ENCODE measurements at regions not wholly inside any gene's neighbourhood (a gene's known extent, or its start where the extent isn't known, plus 50 kb on each side); places are given as distances from the start of the nearest gene placed in this dataset.

- FAIRE-seq (no peak), ATAC-seq (no peak), DNase-seq (ENCODE audit: low read depth in 1 of 2, low spot score in 1 of 2) (no peak)
- Histone ChIP-seq H3K4me3 (no peak overlapping the region), H3K9me3 (peaks cover 13% of the 10 kb centered on the region; the same call in 2 of the 3 replicates), H3K27ac (no peak overlapping the region), H3K4me1 (no peaks in the 10 kb centered on the region), H3K4me2 (no peak overlapping the region)
- 0% methylated on average over 1 of the region's 1 CpG for WGBS (ENCODE audit: missing lambda C conversion rate)
- ChIA-PET CTCF (no interaction called here), POLR2A (no interaction called here)
- TF ChIP-seq FOSL2 (IDR thresholded peaks at IDR 0.05), result no peak
- no peak for TF ChIP-seq FOSL2 (CRISPR knock-in tag; IDR thresholded peaks at IDR 0.05)
- no peak for TF ChIP-seq USF2 (IDR thresholded peaks at IDR 0.05)
- TF ChIP-seq POLR2AphosphoS2 (conservative IDR thresholded peaks at IDR 0.05; ENCODE audit: low read length), result no peak
- TF ChIP-seq, protein P1, sequence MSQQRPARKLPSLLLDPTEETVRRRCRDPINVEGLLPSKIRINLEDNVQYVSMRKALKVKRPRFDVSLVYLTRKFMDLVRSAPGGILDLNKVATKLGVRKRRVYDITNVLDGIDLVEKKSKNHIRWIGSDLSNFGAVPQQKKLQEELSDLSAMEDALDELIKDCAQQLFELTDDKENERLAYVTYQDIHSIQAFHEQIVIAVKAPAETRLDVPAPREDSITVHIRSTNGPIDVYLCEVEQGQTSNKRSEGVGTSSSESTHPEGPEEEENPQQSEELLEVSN (IDR thresholded peaks at IDR 0.05; ENCODE audit: borderline replicate concordance, low read depth), result no peak
- TF ChIP-seq, protein P2, sequence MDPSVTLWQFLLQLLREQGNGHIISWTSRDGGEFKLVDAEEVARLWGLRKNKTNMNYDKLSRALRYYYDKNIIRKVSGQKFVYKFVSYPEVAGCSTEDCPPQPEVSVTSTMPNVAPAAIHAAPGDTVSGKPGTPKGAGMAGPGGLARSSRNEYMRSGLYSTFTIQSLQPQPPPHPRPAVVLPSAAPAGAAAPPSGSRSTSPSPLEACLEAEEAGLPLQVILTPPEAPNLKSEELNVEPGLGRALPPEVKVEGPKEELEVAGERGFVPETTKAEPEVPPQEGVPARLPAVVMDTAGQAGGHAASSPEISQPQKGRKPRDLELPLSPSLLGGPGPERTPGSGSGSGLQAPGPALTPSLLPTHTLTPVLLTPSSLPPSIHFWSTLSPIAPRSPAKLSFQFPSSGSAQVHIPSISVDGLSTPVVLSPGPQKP (IDR thresholded peaks at IDR 0.05; ENCODE audit: low read depth, low read length), result no peak
- TF ChIP-seq RCOR1 (IDR thresholded peaks at IDR 0.05; ENCODE audit: low read depth, low read length), result no peak
- no peak for TF ChIP-seq RNF2 (IDR thresholded peaks at IDR 0.05; ENCODE audit: borderline replicate concordance, low read depth)
- no peak for TF ChIP-seq POLR2A (IDR thresholded peaks at IDR 0.05; ENCODE audit: low read length)
- no peak for TF ChIP-seq MAZ (IDR thresholded peaks at IDR 0.05; ENCODE audit: borderline replicate concordance, low read depth, low read length)
- no peak for TF ChIP-seq RARB (CRISPR knock-in tag; IDR thresholded peaks at IDR 0.05)
- TF ChIP-seq GATA3 (IDR thresholded peaks at IDR 0.05; ENCODE audit: borderline replicate concordance), result no peak
- no peak for TF ChIP-seq JUN (IDR thresholded peaks at IDR 0.05)
- no peak for TF ChIP-seq MYC (IDR thresholded peaks at IDR 0.05; ENCODE audit: borderline replicate concordance, low read length)
- TF ChIP-seq RAD21 (conservative IDR thresholded peaks at IDR 0.05 in 1 of 2, IDR thresholded peaks at IDR 0.05 in 1 of 2), result no peak
Observed at GRCh38 chr10:111486346-111486745, 409.5 kb downstream of the ADRA2A start.

DNA sequence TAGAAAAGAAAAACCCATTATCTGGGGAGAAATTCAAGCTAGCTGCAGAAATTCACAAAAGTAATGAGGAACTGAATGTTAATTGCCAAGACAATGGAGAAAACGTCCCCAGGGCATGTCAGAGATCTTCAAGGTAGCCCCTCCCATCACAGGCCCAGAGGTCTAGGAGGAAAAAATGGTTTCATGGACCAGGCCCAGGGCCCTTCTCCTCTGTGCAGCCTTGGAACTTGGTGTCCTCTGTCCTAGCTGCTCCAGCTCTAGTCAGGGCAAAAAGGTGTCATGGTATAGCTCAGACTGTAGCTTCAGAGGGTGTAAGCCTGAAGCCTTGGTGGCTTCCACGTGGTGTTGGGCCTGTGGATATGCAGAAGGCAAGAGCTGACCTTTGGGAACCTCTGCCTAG, 411.8 kb downstream of the ADRA2A start:
- no peak for FAIRE-seq
- H3K9me3 ChIP-seq, result peaks cover 13% of the 10 kb centered on the region; the same call in 2 of the 3 replicates
- H3K4me1 ChIP-seq, result no peaks in the 10 kb centered on the region
- no peak for ATAC-seq
- 0% methylated on average over 2 of the region's 2 CpGs for WGBS (ENCODE audit: missing lambda C conversion rate)
- no peak overlapping the region for H3K27ac ChIP-seq
- H3K4me3 ChIP-seq, result no peak overlapping the region
- no peak overlapping the region for H3K4me2 ChIP-seq
- no peak for DNase-seq (ENCODE audit: low read depth in 1 of 2, low spot score in 1 of 2)
- ChIA-PET CTCF (no interaction called here), POLR2A (no interaction called here)
- peak; percentile 70 for TF ChIP-seq ZFP36 (IDR thresholded peaks at IDR 0.05; ENCODE audit: borderline replicate concordance, partially characterized antibody)
- no peak for TF ChIP-seq ZNF302 (CRISPR knock-in tag; IDR thresholded peaks at IDR 0.05)

DNA sequence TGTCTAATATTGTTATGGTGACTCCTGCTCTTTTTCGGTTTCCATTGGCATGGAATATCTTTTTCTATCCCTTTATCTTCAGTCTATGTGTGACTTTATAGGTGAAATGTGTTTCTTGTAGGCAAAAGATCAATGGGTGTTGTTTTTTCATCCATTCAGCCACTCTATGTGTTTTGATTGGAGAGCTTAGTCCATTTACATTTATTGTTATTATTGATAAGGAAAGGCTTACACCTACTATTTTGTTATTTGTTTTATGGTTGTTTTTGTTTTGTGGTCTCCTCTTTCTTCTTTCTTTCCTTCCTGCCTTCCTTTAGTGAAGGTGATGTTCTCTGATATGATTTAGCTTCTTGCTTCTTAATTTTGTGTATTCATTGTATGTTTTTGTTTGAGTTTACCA, 414.3 kb downstream of the ADRA2A start:
- peaks cover 13% of the 10 kb centered on the region; the same call in 2 of the 3 replicates for H3K9me3 ChIP-seq
- 0% methylated on average over 1 of the region's 1 CpG for WGBS (ENCODE audit: missing lambda C conversion rate)
- H3K4me2 ChIP-seq, result no peak overlapping the region
- H3K27ac ChIP-seq, result no peak overlapping the region
- CTCF ChIA-PET, result no interaction called here
- H3K4me1 ChIP-seq, result no peaks in the 10 kb centered on the region
- TF ChIP-seq SMC3 (IDR thresholded peaks at IDR 0.05), result no peak
- TF ChIP-seq, protein P3, sequence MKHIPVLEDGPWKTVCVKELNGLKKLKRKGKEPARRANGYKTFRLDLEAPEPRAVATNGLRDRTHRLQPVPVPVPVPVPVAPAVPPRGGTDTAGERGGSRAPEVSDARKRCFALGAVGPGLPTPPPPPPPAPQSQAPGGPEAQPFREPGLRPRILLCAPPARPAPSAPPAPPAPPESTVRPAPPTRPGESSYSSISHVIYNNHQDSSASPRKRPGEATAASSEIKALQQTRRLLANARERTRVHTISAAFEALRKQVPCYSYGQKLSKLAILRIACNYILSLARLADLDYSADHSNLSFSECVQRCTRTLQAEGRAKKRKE (CRISPR knock-in tag; IDR thresholded peaks at IDR 0.05; ENCODE audit: low read depth), result no peak
- no peak for TF ChIP-seq EHF (CRISPR knock-in tag; IDR thresholded peaks at IDR 0.05)
- TF ChIP-seq POLR2A (IDR thresholded peaks at IDR 0.05; ENCODE audit: low read length), result no peak
- TF ChIP-seq RCOR1 (IDR thresholded peaks at IDR 0.05; ENCODE audit: low read depth, low read length), result no peak
- TF ChIP-seq KDM1A (IDR thresholded peaks at IDR 0.05; ENCODE audit: low read depth), result no peak
- no peak for TF ChIP-seq BHLHE40 (IDR thresholded peaks at IDR 0.05; ENCODE audit: low read depth, low read length)
- no peak for TF ChIP-seq RAD21 (conservative IDR thresholded peaks at IDR 0.05 in 1 of 2, IDR thresholded peaks at IDR 0.05 in 1 of 2)
- TF ChIP-seq HDAC2 (IDR thresholded peaks at IDR 0.05), result no peak
- no peak for TF ChIP-seq POLR2AphosphoS2 (conservative IDR thresholded peaks at IDR 0.05; ENCODE audit: low read length)
- TF ChIP-seq CBX8 (IDR thresholded peaks at IDR 0.05), result no peak
- TF ChIP-seq HOXB13 (CRISPR knock-in tag; IDR thresholded peaks at IDR 0.05; ENCODE audit: low read depth), result no peak
- TF ChIP-seq FOSB (CRISPR knock-in tag; IDR thresholded peaks at IDR 0.05), result no peak
- no peak for TF ChIP-seq TFCP2L1 (CRISPR knock-in tag; IDR thresholded peaks at IDR 0.05)
- TF ChIP-seq HEYL (CRISPR knock-in tag; IDR thresholded peaks at IDR 0.05), result no peak
- TF ChIP-seq TP53 (CRISPR knock-in tag; IDR thresholded peaks at IDR 0.05), result no peak
- no peak for TF ChIP-seq ZC3H11A (IDR thresholded peaks at IDR 0.05)
- FAIRE-seq (no peak), ATAC-seq (no peak), DNase-seq (ENCODE audit: low read depth in 1 of 2, low spot score in 1 of 2) (no peak)
- POLR2A ChIA-PET, result no interaction called here
- no peak overlapping the region for H3K4me3 ChIP-seq
